HCT116 (cell line): ENCODE measurements at regions not wholly inside any gene's neighbourhood (a gene's known extent, or its start where the extent isn't known, plus 50 kb on each side); places are given as distances from the start of the nearest gene placed in this dataset.
"Not testable (repeated sequence)": the region's sequence is repeated elsewhere in the genome, so short reads cannot be mapped to it uniquely, and the experiment has no call there.

Experiments
- ATAC-seq: fragments of 200-7000 bp; cut with Tn5 transposase; 2 replicates; pipeline ENCODE4 v1.9.1; 2020; ENCODE audit warnings: mild to moderate bottlenecking, moderate library complexity
- BruUV-seq: library from RNA; stranded (reverse); fragments of 400-500 nt; replicated peaks from 2 replicates; lab custom pipeline; 2021; lab: Mats Ljungman, UMichigan
- CTCF ChIA-PET: fragments of 300-600 bp; sonication (Branson Sonifier 250); formaldehyde crosslinking; loops from one replicate; lab custom pipeline; 2021; ENCODE audit warnings: antibody characterized with exemption; lab: Charles Lee
- POLR2A ChIA-PET: fragments of 300-600, 350-600 bp; sonication (Branson Sonifier 250); formaldehyde crosslinking; loops from one replicate; lab custom pipeline; 2021; ENCODE audit warnings: antibody characterized with exemption; lab: Charles Lee
- RAD21 ChIA-PET, 2 experiments: fragments of 300-600 bp; sonication (Branson Sonifier 250); formaldehyde crosslinking; loops; one replicate each; lab custom pipeline; 2023; ENCODE audit warnings: low total read pairs in 2 of 2; ENCODE audit not compliant: uncharacterized antibody in 2 of 2, unreplicated experiment in 2 of 2, low non-redundant PET in 1 of 2; lab: Charles Lee
- DNase-seq: peaks from one replicate; pipeline ENCODE4 v3.0.0-alpha.2; 2010; ENCODE audit warnings: low read depth, low spot score
- H2AFZ ChIP-seq: fragments of 200-600 bp; shearing (Covaris generic), sonication (generic); 2 replicates; pipeline ENCODE4 v1.6.1; 2017; ENCODE audit warnings: low read depth, mixed run types, mixed read lengths, antibody characterized with exemption, low read length; ENCODE audit not compliant: poor library complexity, severe bottlenecking
- H3K27ac ChIP-seq: 2 replicates; pipeline ENCODE4 v1.5.1; 2012; ENCODE audit warnings: low read depth, low read length
- H3K27me3 ChIP-seq: fragments of 200-600 bp; sonication (generic); 2 replicates; pipeline ENCODE4 v1.6.1; 2016; ENCODE audit warnings: mixed run types, low read length, mixed read lengths; ENCODE audit not compliant: insufficient read depth
- H3K36me3 ChIP-seq, 2 experiments: fragments of 200-500 bp in 1 of 2; fragments of 200-600 bp in 1 of 2; sonication (Bioruptor generic) in 1 of 2; sonication (generic) in 1 of 2; 2 replicates each; pipeline versions ENCODE4 v1.5.1 to v1.6.1; 2014 to 2016; ENCODE audit warnings: low read length in 2 of 2, inconsistent platforms in 1 of 2, mixed read lengths in 1 of 2, mixed run types in 1 of 2; ENCODE audit not compliant: insufficient read depth in 2 of 2, control insufficient read depth in 1 of 2
- H3K4me1 ChIP-seq, 2 experiments: fragments of 200-600 bp in 1 of 2; sonication (generic) in 1 of 2; 2 replicates each; pipeline versions ENCODE4 v1.5.1 to v1.6.1; 2012 to 2017; ENCODE audit warnings: low read length in 2 of 2, inconsistent platforms in 1 of 2, mild to moderate bottlenecking in 1 of 2, mixed read lengths in 1 of 2, mixed run types in 1 of 2, moderate library complexity in 1 of 2; ENCODE audit not compliant: insufficient read depth in 2 of 2, control insufficient read depth in 1 of 2
- H3K4me2 ChIP-seq: fragments of 200-600 bp; sonication (generic); 2 replicates; pipeline ENCODE4 v1.6.1; 2017; ENCODE audit warnings: mixed run types, low read length, mixed read lengths
- H3K4me3 ChIP-seq, 2 experiments: fragments of 200-600 bp in 1 of 2; sonication (generic) in 1 of 2; replicated peaks in 1 of 2; 2 replicates each; pipeline ENCODE4 v1.5.1; 2011 to 2016; ENCODE audit warnings: low read length in 2 of 2, control low read depth in 1 of 2, low read depth in 1 of 2, mild to moderate bottlenecking in 1 of 2, mixed read lengths in 1 of 2, mixed run types in 1 of 2
- H3K79me2 ChIP-seq: fragments of 200-600 bp; sonication (generic); 2 replicates; pipeline ENCODE4 v1.6.1; 2017; ENCODE audit warnings: mild to moderate bottlenecking, mixed run types, low read length, moderate library complexity, mixed read lengths; ENCODE audit not compliant: insufficient read depth
- H3K9ac ChIP-seq: fragments of 200-600 bp; sonication (generic); 2 replicates; pipeline ENCODE4 v1.6.1; 2016; ENCODE audit warnings: low read length, mixed read lengths
- H3K9me2 ChIP-seq: fragments of 200-600 bp; sonication (generic), shearing (Covaris generic); 2 replicates; pipeline ENCODE4 v1.6.1; 2017; ENCODE audit warnings: mixed run types, mild to moderate bottlenecking, moderate library complexity; ENCODE audit not compliant: insufficient read depth
- H3K9me3 ChIP-seq, 2 experiments: fragments of 200-500 bp in 1 of 2; fragments of 200-600 bp in 1 of 2; sonication (Bioruptor generic) in 1 of 2; sonication (generic) in 1 of 2; 2 replicates each; pipeline ENCODE4 v1.6.1; 2014 to 2017; ENCODE audit warnings: low read length in 2 of 2, mixed read lengths in 2 of 2, inconsistent platforms in 1 of 2, low read depth in 1 of 2, mild to moderate bottlenecking in 1 of 2, mixed run types in 1 of 2, moderate library complexity in 1 of 2; ENCODE audit not compliant: control insufficient read depth in 1 of 2, insufficient read depth in 1 of 2
- H4K20me1 ChIP-seq: fragments of 200-600 bp; sonication (generic), shearing (Covaris generic); 2 replicates; pipeline ENCODE4 v1.6.1; 2017; ENCODE audit warnings: mixed run types, mild to moderate bottlenecking, moderate library complexity; ENCODE audit not compliant: insufficient read depth
- CBX3 ChIP-seq: IDR thresholded peaks from 2 replicates; pipeline ENCODE4 v1.6.1; 2012; ENCODE audit warnings: low read depth
- CEBPB ChIP-seq: IDR thresholded peaks from 2 replicates; pipeline ENCODE4 v1.6.1; 2012; ENCODE audit warnings: low read depth
- EZH2 ChIP-seq: fragments of 200-600 bp; sonication (generic); IDR thresholded peaks from 2 replicates; pipeline ENCODE4 v1.6.1; 2017; ENCODE audit warnings: antibody characterized with exemption, mixed run types
- EZH2phosphoT487 ChIP-seq: fragments of 200-600 bp; IDR thresholded peaks from 2 replicates; pipeline ENCODE4 v1.6.1; 2018; ENCODE audit warnings: antibody characterized with exemption, borderline replicate concordance
- FOSL1 ChIP-seq: IDR thresholded peaks from 2 replicates; pipeline ENCODE4 v1.6.1; 2012; ENCODE audit warnings: low read depth
- JUND ChIP-seq: IDR thresholded peaks from 2 replicates; pipeline ENCODE4 v1.6.1; 2012
- POLR2A ChIP-seq: IDR thresholded peaks from 2 replicates; pipeline ENCODE4 v1.7.0; 2011; ENCODE audit warnings: borderline replicate concordance; ENCODE audit not compliant: insufficient read depth, insufficient read length; ENCODE audit errors: extremely low read depth
- POLR2AphosphoS5 ChIP-seq: IDR thresholded peaks from 2 replicates; pipeline ENCODE4 v1.6.1; 2011; ENCODE audit warnings: mild to moderate bottlenecking, low read depth, low read length, moderate library complexity
- RAD21 ChIP-seq: IDR thresholded peaks from 2 replicates; pipeline ENCODE4 v1.6.1; 2012; ENCODE audit warnings: low read depth, mild to moderate bottlenecking
- SIN3A ChIP-seq: IDR thresholded peaks from 2 replicates; pipeline ENCODE4 v1.6.1; 2012; ENCODE audit warnings: low read depth
- SP1 ChIP-seq: IDR thresholded peaks from 2 replicates; pipeline ENCODE4 v1.6.1; 2012; ENCODE audit warnings: low read depth
- SRF ChIP-seq: IDR thresholded peaks from 2 replicates; pipeline ENCODE4 v1.6.1; 2012; ENCODE audit warnings: low read depth
- TCF7L2 ChIP-seq: IDR thresholded peaks from 2 replicates; pipeline ENCODE4 v1.7.0; 2011; ENCODE audit warnings: borderline replicate concordance, inconsistent platforms; ENCODE audit not compliant: insufficient read depth, insufficient read length; ENCODE audit errors: extremely low read depth
- ZNF274 ChIP-seq: fragments of 200-500 bp; sonication (Bioruptor generic); IDR thresholded peaks from 2 replicates; pipeline ENCODE4 v1.6.1; 2014; ENCODE audit warnings: mild to moderate bottlenecking, low read depth, low read length, inconsistent platforms
- intact Hi-C: fragments of 100-400 bp; cut with micrococcal nuclease; formaldehyde crosslinking; loops from 2 replicates; pipeline ENCODE4 v1.10.0; 2022
- TF ChIP-seq, protein P1 (sequence below): IDR thresholded peaks from 2 replicates; pipeline ENCODE4 v1.6.1; 2012; ENCODE audit warnings: low read depth
- TF ChIP-seq, protein P2 (sequence below): IDR thresholded peaks from 2 replicates; pipeline ENCODE4 v1.6.1; 2011; ENCODE audit warnings: mild to moderate bottlenecking, low read length, moderate library complexity; ENCODE audit not compliant: insufficient replicate concordance; ENCODE audit errors: extremely low read depth
- TF ChIP-seq, protein P3 (sequence below): IDR thresholded peaks from 2 replicates; pipeline ENCODE4 v1.6.1; 2012
- TF ChIP-seq, protein P4 (sequence below): IDR thresholded peaks from 2 replicates; pipeline ENCODE4 v1.6.1; 2012

DNA sequence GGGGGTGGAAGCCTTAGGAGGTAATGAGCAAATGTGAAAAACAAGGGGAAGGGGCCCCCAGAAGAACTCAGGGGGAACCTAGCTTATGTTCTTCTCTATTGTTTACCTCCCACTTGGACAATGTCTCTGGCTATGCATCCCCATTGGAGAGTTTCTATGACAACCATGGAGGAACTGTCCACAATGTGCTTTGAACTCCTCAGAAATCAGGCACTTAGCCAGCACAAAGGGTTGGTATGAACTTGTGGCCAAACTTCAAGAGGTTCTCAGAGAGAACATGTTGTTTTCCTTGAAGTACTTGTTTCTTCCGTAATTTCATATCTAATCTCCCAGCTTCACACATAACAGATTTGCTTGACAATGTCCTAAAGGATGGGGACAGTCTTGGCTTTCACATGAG is 202.8 kb upstream of the PELI2 start:
- ChIA-PET POLR2A (no interaction called here), RAD21 (no interaction called here), CTCF (no interaction called here)
- H3K36me3 ChIP-seq = no peaks in the 10 kb centered on the region
- no peak for DNase-seq
- no peak overlapping the region for H2AFZ ChIP-seq
- H3K27ac ChIP-seq = no peak overlapping the region
- no peak overlapping the region for H3K4me3 ChIP-seq
- H3K9me3 ChIP-seq = no peaks in the 10 kb centered on the region
- peaks cover 45% of the 10 kb centered on the region for H3K27me3 ChIP-seq
- no TSS peak for BruUV-seq
- no peaks in the 10 kb centered on the region for H4K20me1 ChIP-seq
- no peak for TF ChIP-seq SRF
- TF ChIP-seq RAD21 = no peak
- TF ChIP-seq FOSL1 = no peak
- TF ChIP-seq, protein P1, sequence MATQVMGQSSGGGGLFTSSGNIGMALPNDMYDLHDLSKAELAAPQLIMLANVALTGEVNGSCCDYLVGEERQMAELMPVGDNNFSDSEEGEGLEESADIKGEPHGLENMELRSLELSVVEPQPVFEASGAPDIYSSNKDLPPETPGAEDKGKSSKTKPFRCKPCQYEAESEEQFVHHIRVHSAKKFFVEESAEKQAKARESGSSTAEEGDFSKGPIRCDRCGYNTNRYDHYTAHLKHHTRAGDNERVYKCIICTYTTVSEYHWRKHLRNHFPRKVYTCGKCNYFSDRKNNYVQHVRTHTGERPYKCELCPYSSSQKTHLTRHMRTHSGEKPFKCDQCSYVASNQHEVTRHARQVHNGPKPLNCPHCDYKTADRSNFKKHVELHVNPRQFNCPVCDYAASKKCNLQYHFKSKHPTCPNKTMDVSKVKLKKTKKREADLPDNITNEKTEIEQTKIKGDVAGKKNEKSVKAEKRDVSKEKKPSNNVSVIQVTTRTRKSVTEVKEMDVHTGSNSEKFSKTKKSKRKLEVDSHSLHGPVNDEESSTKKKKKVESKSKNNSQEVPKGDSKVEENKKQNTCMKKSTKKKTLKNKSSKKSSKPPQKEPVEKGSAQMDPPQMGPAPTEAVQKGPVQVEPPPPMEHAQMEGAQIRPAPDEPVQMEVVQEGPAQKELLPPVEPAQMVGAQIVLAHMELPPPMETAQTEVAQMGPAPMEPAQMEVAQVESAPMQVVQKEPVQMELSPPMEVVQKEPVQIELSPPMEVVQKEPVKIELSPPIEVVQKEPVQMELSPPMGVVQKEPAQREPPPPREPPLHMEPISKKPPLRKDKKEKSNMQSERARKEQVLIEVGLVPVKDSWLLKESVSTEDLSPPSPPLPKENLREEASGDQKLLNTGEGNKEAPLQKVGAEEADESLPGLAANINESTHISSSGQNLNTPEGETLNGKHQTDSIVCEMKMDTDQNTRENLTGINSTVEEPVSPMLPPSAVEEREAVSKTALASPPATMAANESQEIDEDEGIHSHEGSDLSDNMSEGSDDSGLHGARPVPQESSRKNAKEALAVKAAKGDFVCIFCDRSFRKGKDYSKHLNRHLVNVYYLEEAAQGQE = no peak
- TF ChIP-seq TCF7L2 = no peak
- no peak for TF ChIP-seq EZH2
- no peak for TF ChIP-seq JUND
- TF ChIP-seq CBX3 = no peak
- no peak for TF ChIP-seq ZNF274
- no peak for TF ChIP-seq CEBPB
- TF ChIP-seq, protein P2, sequence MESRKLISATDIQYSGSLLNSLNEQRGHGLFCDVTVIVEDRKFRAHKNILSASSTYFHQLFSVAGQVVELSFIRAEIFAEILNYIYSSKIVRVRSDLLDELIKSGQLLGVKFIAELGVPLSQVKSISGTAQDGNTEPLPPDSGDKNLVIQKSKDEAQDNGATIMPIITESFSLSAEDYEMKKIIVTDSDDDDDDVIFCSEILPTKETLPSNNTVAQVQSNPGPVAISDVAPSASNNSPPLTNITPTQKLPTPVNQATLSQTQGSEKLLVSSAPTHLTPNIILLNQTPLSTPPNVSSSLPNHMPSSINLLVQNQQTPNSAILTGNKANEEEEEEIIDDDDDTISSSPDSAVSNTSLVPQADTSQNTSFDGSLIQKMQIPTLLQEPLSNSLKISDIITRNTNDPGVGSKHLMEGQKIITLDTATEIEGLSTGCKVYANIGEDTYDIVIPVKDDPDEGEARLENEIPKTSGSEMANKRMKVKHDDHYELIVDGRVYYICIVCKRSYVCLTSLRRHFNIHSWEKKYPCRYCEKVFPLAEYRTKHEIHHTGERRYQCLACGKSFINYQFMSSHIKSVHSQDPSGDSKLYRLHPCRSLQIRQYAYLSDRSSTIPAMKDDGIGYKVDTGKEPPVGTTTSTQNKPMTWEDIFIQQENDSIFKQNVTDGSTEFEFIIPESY = no peak
- TF ChIP-seq, protein P3, sequence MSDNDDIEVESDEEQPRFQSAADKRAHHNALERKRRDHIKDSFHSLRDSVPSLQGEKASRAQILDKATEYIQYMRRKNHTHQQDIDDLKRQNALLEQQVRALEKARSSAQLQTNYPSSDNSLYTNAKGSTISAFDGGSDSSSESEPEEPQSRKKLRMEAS = no peak
- no peak for TF ChIP-seq POLR2AphosphoS5
- TF ChIP-seq POLR2A = no peak
- TF ChIP-seq, protein P4, sequence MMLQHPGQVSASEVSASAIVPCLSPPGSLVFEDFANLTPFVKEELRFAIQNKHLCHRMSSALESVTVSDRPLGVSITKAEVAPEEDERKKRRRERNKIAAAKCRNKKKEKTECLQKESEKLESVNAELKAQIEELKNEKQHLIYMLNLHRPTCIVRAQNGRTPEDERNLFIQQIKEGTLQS = no peak
- TF ChIP-seq SIN3A = no peak
- no peak for TF ChIP-seq SP1
- no peak for TF ChIP-seq EZH2phosphoT487
- intact Hi-C loops = no loop called here
- H3K9me2 ChIP-seq = no peaks in the 10 kb centered on the region
- H3K4me1 ChIP-seq = peaks cover 0 to 3% of the 10 kb centered on the region in 2 experiments; a peak in 1 of 4 replicates
- H3K9ac ChIP-seq = no peak overlapping the region
- no peak overlapping the region for H3K4me2 ChIP-seq
- no peak for ATAC-seq
- H3K79me2 ChIP-seq = no peaks in the 10 kb centered on the region

DNA sequence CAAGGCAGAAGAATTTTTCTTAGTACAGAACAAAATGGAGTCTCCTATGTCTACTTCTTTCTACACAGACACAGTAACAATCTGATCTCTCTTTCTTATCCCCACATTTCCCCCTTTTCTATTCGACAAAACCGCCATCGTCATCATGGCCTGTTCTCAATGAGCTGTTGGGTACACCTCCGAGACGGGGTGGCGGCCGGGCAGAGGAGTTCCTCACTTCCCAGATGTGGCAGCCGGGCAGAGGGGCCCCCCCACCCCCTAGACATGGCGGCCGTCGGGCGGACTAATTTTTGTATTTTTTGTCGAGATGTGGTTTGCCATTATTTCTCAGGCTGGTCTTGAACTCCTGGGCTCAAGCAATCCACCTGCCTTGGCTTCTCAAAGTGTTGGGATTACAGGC is 198.4 kb upstream of the PELI2 start:
- RAD21 ChIA-PET, BruUV-seq, POLR2A ChIA-PET: not testable (repeated sequence)

More for the DNA sequence above, 198.4 kb upstream of the PELI2 start:
- ATAC-seq, intact Hi-C loops, H3K27ac ChIP-seq, H3K4me2 ChIP-seq, H3K79me2 ChIP-seq, H4K20me1 ChIP-seq, H2AFZ ChIP-seq, CTCF ChIA-PET, H3K4me3 ChIP-seq, H3K36me3 ChIP-seq, H3K9me2 ChIP-seq, H3K4me1 ChIP-seq, H3K9me3 ChIP-seq, DNase-seq, H3K9ac ChIP-seq: not testable (repeated sequence)
- H3K27me3 ChIP-seq = peaks cover 28% of the 10 kb centered on the region
